K562 (cell line): ENCODE measurements at regions not wholly inside any gene's neighbourhood (a gene's known extent, or its start where the extent isn't known, plus 50 kb on each side); places are given as distances from the start of the nearest gene placed in this dataset.

ENCODE experiments used
- ATAC-seq: fragments of 200-7000 bp; cut with Tn5 transposase; 3 replicates; pipeline ENCODE4 v1.9.1; 2020; ENCODE audit warnings: moderate library complexity
- BruUV-seq: library from RNA; stranded (reverse); fragments of 400-500 nt; replicated peaks from 2 replicates; lab custom pipeline; 2021; lab: Mats Ljungman, UMichigan
- CTCF ChIA-PET: fragments of 300-600 bp; formaldehyde crosslinking; extraction: SDS; loops from one replicate; lab custom pipeline; 2021; ENCODE audit warnings: low intra/inter-chr PET ratio; lab: Yijun Ruan, JAX
- POLR2A ChIA-PET: fragments of 300-600, 350-650 bp; sonication (Branson Sonifier 250); formaldehyde crosslinking; extraction: SDS; loops from one replicate; lab custom pipeline; 2021; ENCODE audit warnings: antibody characterized with exemption, inconsistent platforms; lab: Yijun Ruan, JAX
- DNase-seq, 4 experiments: peaks; one replicate each; pipeline versions ENCODE4 v3.0.0 to v3.0.0-alpha.2; 2011 to 2018; ENCODE audit warnings: low spot score in 3 of 4, mixed read lengths in 3 of 4; ENCODE audit errors: extremely low read depth in 1 of 4
- FAIRE-seq: peaks from 2 replicates; lab custom pipeline; 2011; peaks lifted over from hg19 to GRCh38; lab: Jason Lieb, UNC
- H2AFZ ChIP-seq: 2 replicates; pipeline ENCODE4 v1.6.0; 2011; ENCODE audit warnings: low read depth, low read length, control low read depth, inconsistent platforms
- H3K27ac ChIP-seq: fragments of 200-600 bp; 3 replicates; pipeline ENCODE4 v1.8.0; 2011; ENCODE audit warnings: low read depth, mild to moderate bottlenecking, control low read depth, inconsistent platforms, low read length, moderate library complexity, mixed read lengths; ENCODE audit errors: extremely low read depth
- H3K27me3 ChIP-seq, 2 experiments: fragments of 300-600 bp in 1 of 2; 2 replicates in 1 of 2; 3 replicates in 1 of 2; pipeline versions ENCODE4 v1.6.0 to v1.8.0; 2011; ENCODE audit warnings: inconsistent platforms in 2 of 2, low read length in 2 of 2, mild to moderate bottlenecking in 1 of 2, mixed read lengths in 1 of 2, moderate library complexity in 1 of 2; ENCODE audit not compliant: control insufficient read depth in 2 of 2, insufficient read depth in 2 of 2
- H3K36me3 ChIP-seq: fragments of 300-600 bp; 3 replicates; pipeline ENCODE4 v1.8.0; 2011; ENCODE audit warnings: mild to moderate bottlenecking, low read length, inconsistent platforms; ENCODE audit not compliant: control insufficient read depth, insufficient read depth
- H3K4me1 ChIP-seq, 2 experiments: fragments of 200-600 bp in 1 of 2; replicated peaks in 1 of 2; 2 replicates in 1 of 2; 3 replicates in 1 of 2; pipeline versions ENCODE4 v1.5.1 to v1.8.0; 2011; ENCODE audit warnings: inconsistent platforms in 2 of 2, low read length in 2 of 2, mild to moderate bottlenecking in 1 of 2, mixed read lengths in 1 of 2, moderate library complexity in 1 of 2; ENCODE audit not compliant: control insufficient read depth in 2 of 2, insufficient read depth in 2 of 2
- H3K4me2 ChIP-seq: 2 replicates; pipeline ENCODE4 v1.6.1; 2011; ENCODE audit warnings: low read length, control low read depth, inconsistent platforms, mixed read lengths; ENCODE audit not compliant: insufficient read depth
- H3K4me3 ChIP-seq: fragments of 200-600 bp; sonication (generic), shearing (Covaris generic); 2 replicates; pipeline ENCODE4 v1.5.1; 2016; ENCODE audit warnings: control low read depth, inconsistent platforms
- H3K79me2 ChIP-seq: fragments of 200-600 bp; 3 replicates; pipeline ENCODE4 v1.8.0; 2011; ENCODE audit warnings: low read length, inconsistent platforms; ENCODE audit not compliant: control insufficient read depth, insufficient read depth
- H3K9ac ChIP-seq, 2 experiments: 2 replicates each; pipeline versions ENCODE4 v1.6.0 to v1.6.1; 2011; ENCODE audit warnings: low read depth in 2 of 2, low read length in 2 of 2, control low read depth in 1 of 2, inconsistent platforms in 1 of 2, mild to moderate bottlenecking in 1 of 2, mixed read lengths in 1 of 2; ENCODE audit not compliant: insufficient read depth in 1 of 2
- H3K9me1 ChIP-seq: one replicate; pipeline ENCODE4 v1.6.0; 2011; ENCODE audit warnings: inconsistent platforms, mild to moderate bottlenecking, low read length, moderate library complexity; ENCODE audit not compliant: control insufficient read depth, insufficient read depth
- H3K9me3 ChIP-seq: replicated peaks from 2 replicates; pipeline ENCODE4 v1.5.1; 2011; ENCODE audit warnings: low read depth, low read length, inconsistent platforms; ENCODE audit not compliant: control insufficient read depth, insufficient read depth
- H4K20me1 ChIP-seq: replicated peaks from 2 replicates; pipeline ENCODE4 v1.6.1; 2011; ENCODE audit warnings: low read length, inconsistent platforms, mixed read lengths; ENCODE audit not compliant: control insufficient read depth, insufficient read depth
- GATAD2A ChIP-seq: fragments of 450-650 bp; IDR thresholded peaks from 2 replicates; pipeline ENCODE4 v1.6.1; 2017
- MEF2D ChIP-seq: conservative IDR thresholded peaks from 2 replicates; pipeline ENCODE4 v1.6.1; 2016; ENCODE audit warnings: low read depth, missing genetic modification characterization, missing compliant biosample characterization
- MYNN ChIP-seq, 2 experiments: sonication (generic); formaldehyde crosslinking in 1 of 2; IDR thresholded peaks; 2 replicates each; pipeline versions ENCODE4 v1.5.0 to v1.6.1; 2016 to 2020; ENCODE audit warnings: antibody characterized with exemption in 1 of 2, missing genetic modification reagents in 1 of 2
- ZNF253 ChIP-seq: fragments of 250-450 bp; sonication (Bioruptor Pico); conservative IDR thresholded peaks from 2 replicates; pipeline ENCODE4 v1.6.1; 2021; ENCODE audit warnings: mild to moderate bottlenecking
- WGBS: fragments of 100-300 bp; shearing (Covaris generic); methylation state at CpG from one replicate; pipeline ENCODE4 v1.1.6; 2016; ENCODE audit warnings: low coverage, mixed read lengths; ENCODE audit not compliant: insufficient coverage; ENCODE audit errors: missing lambda C conversion rate; 5-methylcytosine and 5-hydroxymethylcytosine counted together
- in situ Hi-C: fragments of 300-500 bp; cut with MboI; formaldehyde crosslinking; loops from 4 replicates; pipeline ENCODE4 v1.15.0; 2018; ENCODE audit warnings: inconsistent platforms, mixed read lengths
- intact Hi-C: fragments of 100-400 bp; cut with micrococcal nuclease; formaldehyde crosslinking; loops from 2 replicates; pipeline ENCODE4 v1.14.2; 2022
- TF ChIP-seq, protein P1 (sequence below): fragments of 250-450 bp; sonication (Bioruptor Pico); IDR thresholded peaks from 2 replicates; pipeline ENCODE4 v1.5.0; 2020; ENCODE audit warnings: mild to moderate bottlenecking, borderline replicate concordance
- TF ChIP-seq, protein P2 (sequence below): fragments of 450-650 bp; IDR thresholded peaks from 2 replicates; pipeline ENCODE4 v1.7.1; 2018; ENCODE audit warnings: mild to moderate bottlenecking, low read depth; ENCODE audit not compliant: partially characterized antibody
- TF ChIP-seq, protein P3 (sequence below): fragments of 450-650 bp; formaldehyde crosslinking; conservative IDR thresholded peaks from 2 replicates; pipeline ENCODE4 v1.4.0; 2022; ENCODE audit warnings: mild to moderate bottlenecking, missing genetic modification characterization
- TF ChIP-seq, protein P4 (sequence below): sonication (generic); formaldehyde crosslinking; IDR thresholded peaks from 2 replicates; pipeline ENCODE4 v1.4.0; 2020; ENCODE audit warnings: mild to moderate bottlenecking, missing genetic modification reagents

DNA sequence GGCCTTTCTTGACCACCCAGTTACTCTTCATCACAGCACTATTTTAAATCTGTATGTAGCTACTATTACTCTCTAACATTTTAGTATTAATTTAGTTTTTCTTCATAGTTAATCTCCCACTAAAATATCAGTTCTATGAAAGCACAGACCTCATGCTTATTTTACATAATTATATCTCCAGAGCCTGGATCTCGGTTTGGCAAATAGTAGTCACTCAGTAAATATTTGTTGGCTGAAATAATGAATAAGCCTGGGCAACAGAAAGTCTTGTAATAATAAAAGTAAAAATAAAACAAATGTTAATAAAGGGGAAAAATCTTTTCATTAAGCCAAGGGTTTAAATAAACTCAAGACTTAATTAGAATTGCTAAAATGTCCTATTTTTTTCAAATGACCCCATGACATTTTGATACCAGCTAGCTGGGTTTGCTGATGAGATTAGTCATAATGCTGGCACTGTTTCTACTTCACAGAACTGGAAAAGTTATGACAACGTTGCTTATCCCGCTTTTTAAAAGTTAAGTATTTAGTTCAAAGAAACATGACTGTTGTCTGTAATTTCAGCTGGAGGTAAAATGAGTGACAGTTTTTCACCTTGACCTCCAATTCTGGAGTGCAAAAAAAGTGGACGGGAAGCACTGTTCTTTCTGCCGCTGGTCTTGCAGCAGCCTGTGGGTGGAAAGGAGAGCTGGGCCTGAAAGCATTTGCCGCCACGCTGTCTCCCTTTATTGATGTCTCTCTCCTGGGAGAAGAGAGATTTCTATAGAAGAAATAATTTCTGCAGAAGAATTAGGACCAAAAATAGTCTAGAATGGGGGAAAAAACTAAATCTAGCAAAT lies 85.2 kb upstream of the SPATA13 start (continued):
- TF ChIP-seq, protein P1, sequence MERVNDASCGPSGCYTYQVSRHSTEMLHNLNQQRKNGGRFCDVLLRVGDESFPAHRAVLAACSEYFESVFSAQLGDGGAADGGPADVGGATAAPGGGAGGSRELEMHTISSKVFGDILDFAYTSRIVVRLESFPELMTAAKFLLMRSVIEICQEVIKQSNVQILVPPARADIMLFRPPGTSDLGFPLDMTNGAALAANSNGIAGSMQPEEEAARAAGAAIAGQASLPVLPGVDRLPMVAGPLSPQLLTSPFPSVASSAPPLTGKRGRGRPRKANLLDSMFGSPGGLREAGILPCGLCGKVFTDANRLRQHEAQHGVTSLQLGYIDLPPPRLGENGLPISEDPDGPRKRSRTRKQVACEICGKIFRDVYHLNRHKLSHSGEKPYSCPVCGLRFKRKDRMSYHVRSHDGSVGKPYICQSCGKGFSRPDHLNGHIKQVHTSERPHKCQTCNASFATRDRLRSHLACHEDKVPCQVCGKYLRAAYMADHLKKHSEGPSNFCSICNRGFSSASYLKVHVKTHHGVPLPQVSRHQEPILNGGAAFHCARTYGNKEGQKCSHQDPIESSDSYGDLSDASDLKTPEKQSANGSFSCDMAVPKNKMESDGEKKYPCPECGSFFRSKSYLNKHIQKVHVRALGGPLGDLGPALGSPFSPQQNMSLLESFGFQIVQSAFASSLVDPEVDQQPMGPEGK = no peak

DNA sequence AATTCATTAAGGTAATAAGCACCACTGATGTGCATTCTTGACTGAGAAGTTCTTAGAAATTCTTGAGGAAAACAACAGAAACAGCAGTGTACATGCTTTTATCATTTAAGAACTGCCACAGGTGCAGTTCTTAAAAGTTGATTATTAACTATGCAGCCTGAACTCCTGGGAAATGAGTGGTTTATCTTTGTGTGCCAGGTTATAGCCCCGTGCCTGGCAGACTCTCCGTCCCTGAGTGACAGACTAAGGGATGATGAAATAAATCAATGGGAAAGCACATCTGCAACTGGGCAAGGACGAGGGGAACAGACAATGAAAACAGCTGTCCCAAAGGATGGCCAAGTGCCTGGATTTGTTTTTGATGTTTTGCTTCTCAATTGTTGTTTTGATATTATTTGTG lies 84.4 kb upstream of the SPATA13 start:
- in situ Hi-C loops = no loop called here
- H3K27ac ChIP-seq = no peak overlapping the region
- ChIA-PET CTCF (no interaction called here), POLR2A (no interaction called here)
- H3K9me1 ChIP-seq = no peaks in the 10 kb centered on the region
- no peak overlapping the region for H2AFZ ChIP-seq
- no peaks in the 10 kb centered on the region for H3K4me1 ChIP-seq
- H3K4me2 ChIP-seq = no peak overlapping the region
- FAIRE-seq (no peak), DNase-seq (no peak), ATAC-seq (no peak)
- no peaks in the 10 kb centered on the region for H3K9me3 ChIP-seq
- WGBS = 6% methylated on average over 3 of the region's 3 CpGs
- H3K79me2 ChIP-seq = no peaks in the 10 kb centered on the region
- no peaks in the 10 kb centered on the region for H3K36me3 ChIP-seq
- peaks cover 0 to 3% of the 10 kb centered on the region in 2 experiments; a peak in 3 of 5 replicates for H3K27me3 ChIP-seq
- no peak overlapping the region for H3K9ac ChIP-seq
- no peaks in the 10 kb centered on the region for H4K20me1 ChIP-seq
- intact Hi-C loops = no loop called here
- no peak overlapping the region for H3K4me3 ChIP-seq
- BruUV-seq = no TSS peak
- TF ChIP-seq MEF2D (tag) = no peak
- TF ChIP-seq, protein P2, sequence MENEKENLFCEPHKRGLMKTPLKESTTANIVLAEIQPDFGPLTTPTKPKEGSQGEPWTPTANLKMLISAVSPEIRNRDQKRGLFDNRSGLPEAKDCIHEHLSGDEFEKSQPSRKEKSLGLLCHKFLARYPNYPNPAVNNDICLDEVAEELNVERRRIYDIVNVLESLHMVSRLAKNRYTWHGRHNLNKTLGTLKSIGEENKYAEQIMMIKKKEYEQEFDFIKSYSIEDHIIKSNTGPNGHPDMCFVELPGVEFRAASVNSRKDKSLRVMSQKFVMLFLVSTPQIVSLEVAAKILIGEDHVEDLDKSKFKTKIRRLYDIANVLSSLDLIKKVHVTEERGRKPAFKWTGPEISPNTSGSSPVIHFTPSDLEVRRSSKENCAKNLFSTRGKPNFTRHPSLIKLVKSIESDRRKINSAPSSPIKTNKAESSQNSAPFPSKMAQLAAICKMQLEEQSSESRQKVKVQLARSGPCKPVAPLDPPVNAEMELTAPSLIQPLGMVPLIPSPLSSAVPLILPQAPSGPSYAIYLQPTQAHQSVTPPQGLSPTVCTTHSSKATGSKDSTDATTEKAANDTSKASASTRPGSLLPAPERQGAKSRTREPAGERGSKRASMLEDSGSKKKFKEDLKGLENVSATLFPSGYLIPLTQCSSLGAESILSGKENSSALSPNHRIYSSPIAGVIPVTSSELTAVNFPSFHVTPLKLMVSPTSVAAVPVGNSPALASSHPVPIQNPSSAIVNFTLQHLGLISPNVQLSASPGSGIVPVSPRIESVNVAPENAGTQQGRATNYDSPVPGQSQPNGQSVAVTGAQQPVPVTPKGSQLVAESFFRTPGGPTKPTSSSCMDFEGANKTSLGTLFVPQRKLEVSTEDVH = no peak
- TF ChIP-seq MYNN (IDR thresholded peaks at IDR 0.05) = no peak
- TF ChIP-seq MYNN (CRISPR knock-in tag; IDR thresholded peaks at IDR 0.05) = no peak
- TF ChIP-seq, protein P3, sequence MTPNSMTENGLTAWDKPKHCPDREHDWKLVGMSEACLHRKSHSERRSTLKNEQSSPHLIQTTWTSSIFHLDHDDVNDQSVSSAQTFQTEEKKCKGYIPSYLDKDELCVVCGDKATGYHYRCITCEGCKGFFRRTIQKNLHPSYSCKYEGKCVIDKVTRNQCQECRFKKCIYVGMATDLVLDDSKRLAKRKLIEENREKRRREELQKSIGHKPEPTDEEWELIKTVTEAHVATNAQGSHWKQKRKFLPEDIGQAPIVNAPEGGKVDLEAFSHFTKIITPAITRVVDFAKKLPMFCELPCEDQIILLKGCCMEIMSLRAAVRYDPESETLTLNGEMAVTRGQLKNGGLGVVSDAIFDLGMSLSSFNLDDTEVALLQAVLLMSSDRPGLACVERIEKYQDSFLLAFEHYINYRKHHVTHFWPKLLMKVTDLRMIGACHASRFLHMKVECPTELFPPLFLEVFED = no peak
- no peak for TF ChIP-seq GATAD2A
- TF ChIP-seq, protein P4, sequence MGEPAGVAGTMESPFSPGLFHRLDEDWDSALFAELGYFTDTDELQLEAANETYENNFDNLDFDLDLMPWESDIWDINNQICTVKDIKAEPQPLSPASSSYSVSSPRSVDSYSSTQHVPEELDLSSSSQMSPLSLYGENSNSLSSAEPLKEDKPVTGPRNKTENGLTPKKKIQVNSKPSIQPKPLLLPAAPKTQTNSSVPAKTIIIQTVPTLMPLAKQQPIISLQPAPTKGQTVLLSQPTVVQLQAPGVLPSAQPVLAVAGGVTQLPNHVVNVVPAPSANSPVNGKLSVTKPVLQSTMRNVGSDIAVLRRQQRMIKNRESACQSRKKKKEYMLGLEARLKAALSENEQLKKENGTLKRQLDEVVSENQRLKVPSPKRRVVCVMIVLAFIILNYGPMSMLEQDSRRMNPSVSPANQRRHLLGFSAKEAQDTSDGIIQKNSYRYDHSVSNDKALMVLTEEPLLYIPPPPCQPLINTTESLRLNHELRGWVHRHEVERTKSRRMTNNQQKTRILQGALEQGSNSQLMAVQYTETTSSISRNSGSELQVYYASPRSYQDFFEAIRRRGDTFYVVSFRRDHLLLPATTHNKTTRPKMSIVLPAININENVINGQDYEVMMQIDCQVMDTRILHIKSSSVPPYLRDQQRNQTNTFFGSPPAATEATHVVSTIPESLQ (CRISPR knock-in tag) = no peak
- TF ChIP-seq ZNF253 (CRISPR knock-in tag) = no peak
